ENCODE measurements at regions not wholly inside any gene's neighbourhood (a gene's known extent, or its start where the extent isn't known, plus 50 kb on each side); places are given as distances from the start of the nearest gene placed in this dataset.

- DNase-seq, result no peak
These were observed 62.3 kb upstream of the PARVA start for GRCh38 chr11:12315024-12315423.

DNA sequence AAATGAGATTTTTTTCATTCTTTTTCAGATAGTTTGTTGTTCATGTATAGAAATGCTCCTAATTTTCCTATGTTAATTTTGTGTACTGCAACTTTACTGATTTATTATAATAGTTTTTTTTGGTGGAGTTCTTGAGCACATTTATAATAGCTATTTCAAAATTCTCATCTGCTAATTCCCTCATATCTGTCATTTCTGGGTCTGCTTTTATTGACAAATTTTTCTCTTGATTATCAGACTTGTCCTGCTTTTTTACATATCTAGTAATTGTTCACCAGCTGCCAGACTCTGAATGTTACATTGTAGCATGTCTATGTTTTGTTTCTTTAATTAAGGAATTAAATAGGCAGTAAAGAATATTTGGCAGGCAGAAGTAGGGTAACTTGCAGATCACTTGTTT, 60.9 kb upstream of the PARVA start:
- no peak for DNase-seq

- peak; percentile 81 to 94 for DNase-seq
These were observed 58.5 kb upstream of the PARVA start for GRCh38 chr11:12318791-12319438.

- DNase-seq, result peak; percentile 94 to 98
These were observed 57.9 kb upstream of the PARVA start for GRCh38 chr11:12319461-12319951.

DNA sequence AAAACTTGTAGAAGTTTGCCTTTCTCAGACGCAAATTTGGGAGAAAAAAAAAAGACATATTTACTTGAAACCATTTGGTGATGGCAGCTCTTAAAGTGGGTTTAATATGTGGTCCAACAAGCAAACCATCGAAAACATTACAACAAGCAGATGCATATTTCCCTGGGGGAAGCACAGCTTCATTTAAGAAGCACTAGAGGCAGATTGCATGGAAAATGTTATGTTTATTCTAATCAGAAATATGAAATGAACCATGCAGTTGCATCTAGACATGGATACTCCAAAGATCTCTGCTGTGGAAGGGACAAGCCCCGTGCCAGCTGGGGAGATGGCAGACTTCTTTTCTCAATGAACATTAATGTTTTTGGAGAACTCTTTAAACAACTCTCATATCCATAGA, 57.4 kb upstream of the PARVA start:
- no peak for DNase-seq

- DNase-seq, result peak; percentile 18 to 36
These were observed 56.0 kb upstream of the PARVA start for GRCh38 chr11:12321217-12321937.

DNA sequence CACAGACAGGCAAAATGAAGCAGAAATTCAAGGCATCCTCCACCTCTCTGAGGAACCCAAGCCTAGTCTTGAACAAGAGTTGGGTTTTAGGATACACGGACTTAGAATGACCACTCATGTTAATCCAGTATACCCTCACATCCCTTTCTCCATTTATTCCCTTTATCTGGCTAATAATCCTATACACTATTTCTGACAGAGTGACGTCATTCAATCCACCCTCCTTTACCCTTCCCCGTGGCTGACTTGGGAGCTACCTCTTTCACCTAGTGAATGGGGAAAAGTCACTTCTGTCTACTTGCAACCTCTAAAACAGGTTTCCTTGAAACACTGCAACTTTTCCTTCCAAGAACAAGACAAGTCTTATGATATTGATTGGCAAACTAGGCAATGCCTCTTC, 52.8 kb upstream of the PARVA start:
- DNase-seq, result no peak
